ENCODE measurements at regions not wholly inside any gene's neighbourhood (a gene's known extent, or its start where the extent isn't known, plus 50 kb on each side); places are given as distances from the start of the nearest gene placed in this dataset.

DNA sequence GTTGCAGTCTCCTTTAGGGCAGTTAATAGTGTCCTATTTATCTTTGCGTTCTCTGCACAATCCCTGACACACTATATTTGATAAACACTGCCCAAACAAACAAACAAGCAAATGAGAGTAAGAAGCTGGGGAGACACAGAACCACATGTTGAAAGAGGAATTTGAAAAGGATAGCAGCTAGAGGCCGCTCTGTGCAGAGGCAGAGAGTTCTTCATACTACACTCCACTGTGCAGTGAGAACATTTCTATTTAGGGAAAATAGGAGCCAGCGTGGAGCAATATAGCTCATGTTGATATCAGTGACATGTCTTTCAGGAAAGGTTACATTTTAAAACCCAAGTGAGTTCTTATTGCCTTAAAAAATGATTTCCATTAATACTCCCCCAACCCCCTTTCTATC, 140.3 kb upstream of the SEL1L start:
- no peaks in the 10 kb centered on the region for H3K36me3 ChIP-seq (replicated peaks in 1 of 2; ENCODE audit: control insufficient read depth in 1 of 2, insufficient read depth in 2 of 2, low read length in 2 of 2)
- no CpG with 5 or more reads among the region's 3 CpGs for WGBS (ENCODE audit: insufficient coverage)
- no peak for DNase-seq
- TF ChIP-seq, protein P1, sequence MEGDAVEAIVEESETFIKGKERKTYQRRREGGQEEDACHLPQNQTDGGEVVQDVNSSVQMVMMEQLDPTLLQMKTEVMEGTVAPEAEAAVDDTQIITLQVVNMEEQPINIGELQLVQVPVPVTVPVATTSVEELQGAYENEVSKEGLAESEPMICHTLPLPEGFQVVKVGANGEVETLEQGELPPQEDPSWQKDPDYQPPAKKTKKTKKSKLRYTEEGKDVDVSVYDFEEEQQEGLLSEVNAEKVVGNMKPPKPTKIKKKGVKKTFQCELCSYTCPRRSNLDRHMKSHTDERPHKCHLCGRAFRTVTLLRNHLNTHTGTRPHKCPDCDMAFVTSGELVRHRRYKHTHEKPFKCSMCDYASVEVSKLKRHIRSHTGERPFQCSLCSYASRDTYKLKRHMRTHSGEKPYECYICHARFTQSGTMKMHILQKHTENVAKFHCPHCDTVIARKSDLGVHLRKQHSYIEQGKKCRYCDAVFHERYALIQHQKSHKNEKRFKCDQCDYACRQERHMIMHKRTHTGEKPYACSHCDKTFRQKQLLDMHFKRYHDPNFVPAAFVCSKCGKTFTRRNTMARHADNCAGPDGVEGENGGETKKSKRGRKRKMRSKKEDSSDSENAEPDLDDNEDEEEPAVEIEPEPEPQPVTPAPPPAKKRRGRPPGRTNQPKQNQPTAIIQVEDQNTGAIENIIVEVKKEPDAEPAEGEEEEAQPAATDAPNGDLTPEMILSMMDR (IDR thresholded peaks at IDR 0.05): no peak
- no peaks in the 10 kb centered on the region for H3K4me1 ChIP-seq (ENCODE audit: control insufficient read depth in 1 of 2, insufficient read depth in 2 of 2, low read length in 2 of 2)
- H3K27me3 Mint-ChIP-seq (ENCODE audit: low read depth in 3 of 3): peaks cover 0 to 1% (median 0%) of the 10 kb centered on the region in 3 donors
- H3K4me3 Mint-ChIP-seq: no peak overlapping the region
- H3K79me2 ChIP-seq (ENCODE audit: insufficient read depth, low read length): no peaks in the 10 kb centered on the region
- H3K36me3 Mint-ChIP-seq: no peaks in the 10 kb centered on the region
- H3K9me3 Mint-ChIP-seq: peaks cover 0 to 7% (median 3%) of the 10 kb centered on the region in 7 donors
- no peak overlapping the region for H2AFZ ChIP-seq (ENCODE audit: insufficient read depth, low read depth, low read length, poor library complexity, severe bottlenecking)
- no peak overlapping the region for H3K27ac Mint-ChIP-seq
- H3K9ac ChIP-seq (ENCODE audit: insufficient read depth, low read length, poor library complexity, severe bottlenecking): no peak overlapping the region
- H3K4me1 Mint-ChIP-seq: no peaks in the 10 kb centered on the region
- H4K20me1 ChIP-seq (ENCODE audit: insufficient read depth, low read length): no peaks in the 10 kb centered on the region
- no peak overlapping the region for H3K4me2 ChIP-seq (replicated peaks; ENCODE audit: extremely low read depth, low read length, poor library complexity, severe bottlenecking)
- H3K27ac ChIP-seq (ENCODE audit: low read depth in 1 of 2, low read length in 2 of 2): no peak overlapping the region
- intact Hi-C loops (cut with micrococcal nuclease): no loop called here
- peaks cover 0 to 2% of the 10 kb centered on the region in 2 donors for H3K9me3 ChIP-seq (replicated peaks in 1 of 2; ENCODE audit: control insufficient read depth in 1 of 2, insufficient read depth in 1 of 2, low read length in 2 of 2)
- H3K27me3 ChIP-seq (ENCODE audit: control insufficient read depth in 2 of 2, insufficient read depth in 2 of 2, low read length in 2 of 2): no peaks in the 10 kb centered on the region
- no peak overlapping the region for H3K4me3 ChIP-seq (replicated peaks in 1 of 3; ENCODE audit: low read depth in 2 of 3, low read length in 3 of 3)

DNA sequence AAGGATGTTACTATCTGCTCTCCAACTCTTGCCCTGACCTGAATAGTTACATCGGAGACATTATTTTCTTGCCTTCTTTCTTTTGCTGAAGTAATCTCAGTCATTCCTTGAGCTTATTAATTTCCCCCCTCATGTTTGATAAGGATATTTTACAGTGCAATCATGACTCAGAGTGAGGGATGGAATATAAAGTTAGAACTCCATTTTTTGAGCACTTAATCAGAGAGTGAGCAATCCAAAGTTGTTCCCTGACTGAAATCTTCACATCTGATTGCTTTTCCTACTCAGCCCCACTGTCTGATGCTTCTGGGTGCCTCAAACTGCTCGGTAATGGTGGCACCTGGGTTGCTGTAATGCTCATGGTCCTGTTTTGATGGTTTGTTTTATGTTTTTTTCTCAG, 142.7 kb upstream of the SEL1L start:
- Histone ChIP-seq H2AFZ (ENCODE audit: insufficient read depth, low read depth, low read length, poor library complexity, severe bottlenecking) (no peak overlapping the region), H3K4me1 (ENCODE audit: control insufficient read depth in 1 of 2, insufficient read depth in 2 of 2, low read length in 2 of 2) (no peaks in the 10 kb centered on the region), H4K20me1 (ENCODE audit: insufficient read depth, low read length) (no peaks in the 10 kb centered on the region), H3K36me3 (replicated peaks in 1 of 2; ENCODE audit: control insufficient read depth in 1 of 2, insufficient read depth in 2 of 2, low read length in 2 of 2) (no peaks in the 10 kb centered on the region), H3K27ac (ENCODE audit: low read depth in 1 of 2, low read length in 2 of 2) (no peak overlapping the region), H3K4me2 (replicated peaks; ENCODE audit: extremely low read depth, low read length, poor library complexity, severe bottlenecking) (no peak overlapping the region), H3K9me3 (replicated peaks in 1 of 2; ENCODE audit: control insufficient read depth in 1 of 2, insufficient read depth in 1 of 2, low read length in 2 of 2) (no peaks in the 10 kb centered on the region), H3K79me2 (ENCODE audit: insufficient read depth, low read length) (no peaks in the 10 kb centered on the region), H3K4me3 (replicated peaks in 1 of 3; ENCODE audit: low read depth in 2 of 3, low read length in 3 of 3) (no peak overlapping the region), H3K27me3 (ENCODE audit: control insufficient read depth in 2 of 2, insufficient read depth in 2 of 2, low read length in 2 of 2) (no peaks in the 10 kb centered on the region), H3K9ac (ENCODE audit: insufficient read depth, low read length, poor library complexity, severe bottlenecking) (no peak overlapping the region)
- DNase-seq: no peak
- intact Hi-C loops (cut with micrococcal nuclease): no loop called here
- TF ChIP-seq, protein P1 (IDR thresholded peaks at IDR 0.05): no peak
- no peaks in the 10 kb centered on the region for H3K4me1 Mint-ChIP-seq
- no peak overlapping the region for H3K27ac Mint-ChIP-seq
- peaks cover 2 to 6% (median 3%) of the 10 kb centered on the region in 3 donors for H3K27me3 Mint-ChIP-seq (ENCODE audit: low read depth in 3 of 3)
- no CpG with 5 or more reads among the region's 2 CpGs for WGBS (ENCODE audit: insufficient coverage)
- no peaks in the 10 kb centered on the region for H3K36me3 Mint-ChIP-seq
- H3K4me3 Mint-ChIP-seq: no peak overlapping the region
- peaks cover 0 to 5% (median 3%) of the 10 kb centered on the region in 7 donors for H3K9me3 Mint-ChIP-seq

Data from CD14-positive monocyte (primary cell).